ENCODE measurements at regions not wholly inside any gene's neighbourhood (a gene's known extent, or its start where the extent isn't known, plus 50 kb on each side); places are given as distances from the start of the nearest gene placed in this dataset.

DNA sequence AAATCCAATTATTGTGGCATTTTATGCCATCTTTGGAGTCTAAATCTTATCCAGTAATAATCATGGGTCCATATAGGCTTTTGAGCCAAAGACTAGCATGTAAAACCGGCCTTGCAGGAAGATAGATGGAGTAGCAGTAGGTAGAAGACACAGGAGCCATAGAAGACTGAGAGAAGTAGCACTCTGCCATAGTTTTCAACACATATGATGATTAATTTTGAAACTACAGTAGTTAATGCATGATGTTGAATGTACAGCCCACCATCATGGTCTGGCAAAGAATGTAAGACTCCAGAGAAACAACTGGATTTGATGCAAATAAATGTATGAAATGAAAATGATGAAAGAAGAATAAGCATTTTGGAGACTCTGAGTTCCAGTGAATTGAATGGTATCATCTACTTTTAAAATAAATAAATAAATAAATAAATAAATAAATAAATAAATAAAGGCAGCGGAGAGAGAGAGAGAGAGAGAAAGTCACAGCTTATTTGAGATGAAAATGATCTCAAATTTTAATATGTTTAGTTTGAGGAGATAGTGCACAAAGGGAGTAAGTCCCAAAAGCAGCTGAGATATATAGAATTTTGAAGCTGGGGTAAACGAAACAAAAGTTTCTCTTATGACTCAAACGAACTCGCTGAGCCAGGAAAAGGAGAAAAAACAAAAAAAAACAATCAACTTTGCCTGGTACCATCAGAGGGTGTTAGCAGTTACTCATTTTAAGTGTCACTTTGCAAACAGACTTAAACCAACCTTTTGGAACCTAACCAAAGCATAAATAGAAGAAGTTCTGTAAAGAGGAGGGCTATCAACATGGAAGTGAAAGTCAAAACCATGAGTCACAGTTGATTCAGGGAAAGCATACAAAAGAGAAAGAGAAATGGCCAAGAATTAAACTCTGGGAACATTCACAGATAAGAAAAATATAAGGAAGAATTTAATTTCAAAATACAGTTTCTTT lies 388.7 kb downstream of the CETN3 start:
- ChIA-PET POLR2A (interaction anchor here (1.4 kb wide), 1 partner anchor 10 kb away, joined by 6 read pairs; no protein-coding TSS in a partner anchor), CTCF (ENCODE audit: unreplicated experiment) (no interaction called here)
- Histone ChIP-seq H3K4me1 (ENCODE audit: insufficient read depth, low read length, poor library complexity, severe bottlenecking) (no peaks in the 10 kb centered on the region), H3K79me2 (ENCODE audit: insufficient read depth, low read depth, low read length) (no peaks in the 10 kb centered on the region), H3K9me2 (ENCODE audit: insufficient read depth, low read length) (no peaks in the 10 kb centered on the region), H3K36me3 (ENCODE audit: insufficient read depth, low read length) (no peaks in the 10 kb centered on the region), H2AFZ (ENCODE audit: low read length) (no peak overlapping the region), H4K20me1 (ENCODE audit: insufficient read depth, low read length) (peaks cover 3% of the 10 kb centered on the region; the same call in 1 of the 2 replicates), H3K4me2 (ENCODE audit: low read length) (no peak overlapping the region), H3K9me3 (ENCODE audit: low read length) (no peaks in the 10 kb centered on the region), H3K27ac (ENCODE audit: low read depth, low read length, poor library complexity, severe bottlenecking) (no peak overlapping the region), H3K4me3 (ENCODE audit: low read depth, low read length, poor library complexity, severe bottlenecking) (no peak overlapping the region)
- TF ChIP-seq, protein P1, sequence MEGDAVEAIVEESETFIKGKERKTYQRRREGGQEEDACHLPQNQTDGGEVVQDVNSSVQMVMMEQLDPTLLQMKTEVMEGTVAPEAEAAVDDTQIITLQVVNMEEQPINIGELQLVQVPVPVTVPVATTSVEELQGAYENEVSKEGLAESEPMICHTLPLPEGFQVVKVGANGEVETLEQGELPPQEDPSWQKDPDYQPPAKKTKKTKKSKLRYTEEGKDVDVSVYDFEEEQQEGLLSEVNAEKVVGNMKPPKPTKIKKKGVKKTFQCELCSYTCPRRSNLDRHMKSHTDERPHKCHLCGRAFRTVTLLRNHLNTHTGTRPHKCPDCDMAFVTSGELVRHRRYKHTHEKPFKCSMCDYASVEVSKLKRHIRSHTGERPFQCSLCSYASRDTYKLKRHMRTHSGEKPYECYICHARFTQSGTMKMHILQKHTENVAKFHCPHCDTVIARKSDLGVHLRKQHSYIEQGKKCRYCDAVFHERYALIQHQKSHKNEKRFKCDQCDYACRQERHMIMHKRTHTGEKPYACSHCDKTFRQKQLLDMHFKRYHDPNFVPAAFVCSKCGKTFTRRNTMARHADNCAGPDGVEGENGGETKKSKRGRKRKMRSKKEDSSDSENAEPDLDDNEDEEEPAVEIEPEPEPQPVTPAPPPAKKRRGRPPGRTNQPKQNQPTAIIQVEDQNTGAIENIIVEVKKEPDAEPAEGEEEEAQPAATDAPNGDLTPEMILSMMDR (conservative IDR thresholded peaks at IDR 0.05; ENCODE audit: low read length): no peak
- no peak for TF ChIP-seq EZH2phosphoT487 (IDR thresholded peaks at IDR 0.05; ENCODE audit: borderline replicate concordance, low read depth, low read length)
- intact Hi-C loops (cut with micrococcal nuclease; ENCODE audit: unreplicated experiment): no loop called here
- BruUV-seq (replicated peaks): no TSS peak
- DNase-seq (ENCODE audit: low spot score): no peak

DNA sequence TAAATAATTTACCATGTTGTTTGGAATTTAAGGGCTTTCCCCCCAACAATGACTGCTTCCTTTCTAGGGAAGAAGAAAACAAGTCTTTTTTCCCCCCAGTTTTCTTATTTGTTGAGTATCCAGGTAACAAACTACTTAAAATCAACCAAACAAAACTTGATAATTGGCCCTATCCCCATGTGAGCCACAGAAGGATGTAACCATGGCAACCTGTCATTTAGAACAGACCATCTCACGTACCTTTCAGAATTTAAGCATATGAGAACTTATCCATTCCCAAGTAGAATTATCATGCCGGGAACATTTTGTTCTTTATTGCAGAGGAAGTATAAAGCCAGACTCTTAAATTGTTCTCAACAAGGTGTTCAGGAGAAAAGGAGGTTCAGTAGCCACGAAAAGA lies 392.3 kb downstream of the CETN3 start:
- no peak overlapping the region for H3K4me2 ChIP-seq (ENCODE audit: low read length)
- H3K9me3 ChIP-seq (ENCODE audit: low read length): no peaks in the 10 kb centered on the region
- no peak overlapping the region for H2AFZ ChIP-seq (ENCODE audit: low read length)
- H3K36me3 ChIP-seq (ENCODE audit: insufficient read depth, low read length): no peaks in the 10 kb centered on the region
- no peak overlapping the region for H3K4me3 ChIP-seq (ENCODE audit: low read depth, low read length, poor library complexity, severe bottlenecking)
- ChIA-PET POLR2A (interaction anchor here (0.6 to 0.7 kb wide), 2 partner anchors 17 to 122 kb away, joined by 3 to 4 read pairs; no protein-coding TSS in a partner anchor), CTCF (ENCODE audit: unreplicated experiment) (no interaction called here)
- no peak for DNase-seq (ENCODE audit: low spot score)
- H3K79me2 ChIP-seq (ENCODE audit: insufficient read depth, low read depth, low read length): no peaks in the 10 kb centered on the region
- H4K20me1 ChIP-seq (ENCODE audit: insufficient read depth, low read length): peaks cover 3% of the 10 kb centered on the region; the same call in 1 of the 2 replicates
- intact Hi-C loops (cut with micrococcal nuclease; ENCODE audit: unreplicated experiment): no loop called here
- H3K27ac ChIP-seq (ENCODE audit: low read depth, low read length, poor library complexity, severe bottlenecking): no peak overlapping the region
- no peaks in the 10 kb centered on the region for H3K9me2 ChIP-seq (ENCODE audit: insufficient read depth, low read length)
- H3K4me1 ChIP-seq (ENCODE audit: insufficient read depth, low read length, poor library complexity, severe bottlenecking): no peaks in the 10 kb centered on the region
- no peak for TF ChIP-seq EZH2phosphoT487 (IDR thresholded peaks at IDR 0.05; ENCODE audit: borderline replicate concordance, low read depth, low read length)
- TF ChIP-seq, protein P1 (conservative IDR thresholded peaks at IDR 0.05; ENCODE audit: low read length): no peak
- no TSS peak for BruUV-seq (replicated peaks)

DNA sequence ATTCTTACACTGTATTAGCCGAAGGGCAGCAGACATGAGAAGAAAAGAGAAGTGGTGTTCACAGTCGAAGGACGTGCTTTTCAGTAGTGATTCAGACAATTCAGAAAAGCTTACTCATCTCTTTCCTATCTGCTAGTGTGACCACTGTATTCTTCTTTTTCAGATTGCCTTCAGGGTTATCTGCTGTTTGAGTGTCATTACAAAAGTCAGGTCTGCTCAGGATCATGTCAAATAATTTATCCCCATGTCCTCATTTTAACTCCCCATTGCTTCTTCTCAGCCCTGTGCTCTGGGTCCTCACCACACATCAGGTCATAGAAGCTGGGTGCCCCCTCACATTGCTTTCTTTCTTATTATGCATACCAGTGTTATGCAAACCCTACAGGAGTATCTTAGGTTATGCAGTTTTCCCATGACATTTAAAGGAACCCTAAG lies 394.0 kb downstream of the CETN3 start:
- intact Hi-C loops (cut with micrococcal nuclease; ENCODE audit: unreplicated experiment): no loop called here
- Histone ChIP-seq H3K4me2 (ENCODE audit: low read length) (no peak overlapping the region), H3K79me2 (ENCODE audit: insufficient read depth, low read depth, low read length) (no peaks in the 10 kb centered on the region), H3K36me3 (ENCODE audit: insufficient read depth, low read length) (no peaks in the 10 kb centered on the region), H3K4me1 (ENCODE audit: insufficient read depth, low read length, poor library complexity, severe bottlenecking) (no peaks in the 10 kb centered on the region), H3K9me3 (ENCODE audit: low read length) (no peaks in the 10 kb centered on the region), H3K9me2 (ENCODE audit: insufficient read depth, low read length) (no peaks in the 10 kb centered on the region), H2AFZ (ENCODE audit: low read length) (no peak overlapping the region), H3K4me3 (ENCODE audit: low read depth, low read length, poor library complexity, severe bottlenecking) (no peak overlapping the region), H4K20me1 (ENCODE audit: insufficient read depth, low read length) (no peaks in the 10 kb centered on the region), H3K27ac (ENCODE audit: low read depth, low read length, poor library complexity, severe bottlenecking) (no peak overlapping the region)
- ChIA-PET POLR2A (interaction anchor here (0.6 to 0.7 kb wide), 2 partner anchors 12 to 432 kb away, joined by 4 to 5 read pairs; no protein-coding TSS in a partner anchor), CTCF (ENCODE audit: unreplicated experiment) (no interaction called here)
- DNase-seq (ENCODE audit: low spot score): no peak
- TF ChIP-seq, protein P1 (conservative IDR thresholded peaks at IDR 0.05; ENCODE audit: low read length): no peak
- TF ChIP-seq EZH2phosphoT487 (IDR thresholded peaks at IDR 0.05; ENCODE audit: borderline replicate concordance, low read depth, low read length): no peak
- no TSS peak for BruUV-seq (replicated peaks)

Data from OCI-LY7 (cell line).